ENCODE measurements at regions not wholly inside any gene's neighbourhood (a gene's known extent, or its start where the extent isn't known, plus 50 kb on each side); places are given as distances from the start of the nearest gene placed in this dataset.

DNA sequence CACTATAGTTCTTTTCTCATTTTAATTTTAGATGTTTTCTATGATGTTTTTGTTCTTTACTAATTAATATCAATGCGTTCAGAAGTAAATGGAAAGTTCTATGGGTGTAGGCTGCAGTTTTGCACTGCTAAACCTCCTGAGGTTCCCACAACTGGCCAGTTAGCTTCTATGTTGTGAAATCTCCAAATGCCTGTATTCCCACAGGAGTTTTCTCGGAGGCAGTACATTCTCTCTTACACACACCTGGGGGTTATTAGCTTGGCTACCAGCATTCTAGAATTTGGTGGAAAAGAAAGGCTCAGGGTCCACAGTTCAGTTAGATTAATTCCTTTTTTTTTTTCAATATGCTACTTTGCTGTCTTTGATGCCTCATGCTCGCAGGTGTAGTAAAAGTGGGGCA, 216.9 kb upstream of the NRIP1 start (continued):
- TF ChIP-seq, protein P1, sequence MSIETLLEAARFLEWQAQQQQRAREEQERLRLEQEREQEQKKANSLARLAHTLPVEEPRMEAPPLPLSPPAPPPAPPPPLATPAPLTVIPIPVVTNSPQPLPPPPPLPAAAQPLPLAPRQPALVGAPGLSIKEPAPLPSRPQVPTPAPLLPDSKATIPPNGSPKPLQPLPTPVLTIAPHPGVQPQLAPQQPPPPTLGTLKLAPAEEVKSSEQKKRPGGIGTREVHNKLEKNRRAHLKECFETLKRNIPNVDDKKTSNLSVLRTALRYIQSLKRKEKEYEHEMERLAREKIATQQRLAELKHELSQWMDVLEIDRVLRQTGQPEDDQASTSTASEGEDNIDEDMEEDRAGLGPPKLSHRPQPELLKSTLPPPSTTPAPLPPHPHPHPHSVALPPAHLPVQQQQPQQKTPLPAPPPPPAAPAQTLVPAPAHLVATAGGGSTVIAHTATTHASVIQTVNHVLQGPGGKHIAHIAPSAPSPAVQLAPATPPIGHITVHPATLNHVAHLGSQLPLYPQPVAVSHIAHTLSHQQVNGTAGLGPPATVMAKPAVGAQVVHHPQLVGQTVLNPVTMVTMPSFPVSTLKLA (conservative IDR thresholded peaks at IDR 0.05): no peak
- TF ChIP-seq EZH2 (IDR thresholded peaks at IDR 0.05; ENCODE audit: borderline replicate concordance, low read depth, low read length) (no peak), EP400 (IDR thresholded peaks at IDR 0.05) (no peak), POLR3A (IDR thresholded peaks at IDR 0.05; ENCODE audit: borderline replicate concordance, extremely low read depth, insufficient read depth, insufficient read length) (no peak), FOXK1 (CRISPR knock-in tag; IDR thresholded peaks at IDR 0.05; ENCODE audit: borderline replicate concordance) (no peak)
- TF ChIP-seq, protein P2, sequence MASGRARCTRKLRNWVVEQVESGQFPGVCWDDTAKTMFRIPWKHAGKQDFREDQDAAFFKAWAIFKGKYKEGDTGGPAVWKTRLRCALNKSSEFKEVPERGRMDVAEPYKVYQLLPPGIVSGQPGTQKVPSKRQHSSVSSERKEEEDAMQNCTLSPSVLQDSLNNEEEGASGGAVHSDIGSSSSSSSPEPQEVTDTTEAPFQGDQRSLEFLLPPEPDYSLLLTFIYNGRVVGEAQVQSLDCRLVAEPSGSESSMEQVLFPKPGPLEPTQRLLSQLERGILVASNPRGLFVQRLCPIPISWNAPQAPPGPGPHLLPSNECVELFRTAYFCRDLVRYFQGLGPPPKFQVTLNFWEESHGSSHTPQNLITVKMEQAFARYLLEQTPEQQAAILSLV (tag; IDR thresholded peaks at IDR 0.05): no peak

DNA sequence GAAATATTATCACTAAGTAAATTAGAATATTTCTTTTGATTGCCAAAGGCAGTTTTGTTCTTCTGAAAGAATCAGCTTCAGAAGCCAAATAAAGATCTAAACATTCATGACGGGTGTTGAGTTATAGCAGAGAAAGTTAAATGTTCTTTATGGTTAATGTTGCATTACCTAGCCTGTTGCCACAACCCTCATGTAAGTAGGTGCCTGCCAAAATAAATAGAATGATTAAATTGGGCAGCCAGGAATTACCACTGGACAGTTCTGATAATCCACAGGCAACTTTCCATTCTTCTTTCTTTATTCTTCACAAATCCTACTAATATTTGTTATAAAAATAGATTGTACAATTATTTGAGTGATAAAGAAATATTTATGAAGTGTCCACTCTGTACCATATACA, 217.9 kb upstream of the NRIP1 start:
- Histone ChIP-seq H3K4me2 (ENCODE audit: insufficient read depth, low read length) (no peak overlapping the region), H3K4me3 (no peak overlapping the region), H2AFZ (ENCODE audit: low read depth, low read length) (no peak overlapping the region), H3K27ac (ENCODE audit: extremely low read depth, low read depth, low read length) (no peak overlapping the region), H4K20me1 (replicated peaks; ENCODE audit: control insufficient read depth, insufficient read depth, low read length) (no peaks in the 10 kb centered on the region), H3K79me2 (ENCODE audit: control insufficient read depth, insufficient read depth, low read length) (no peaks in the 10 kb centered on the region), H3K9me1 (ENCODE audit: control insufficient read depth, insufficient read depth, low read length) (no peaks in the 10 kb centered on the region), H3K9ac (ENCODE audit: insufficient read depth in 1 of 2, low read depth in 2 of 2, low read length in 2 of 2) (no peak overlapping the region), H3K36me3 (ENCODE audit: control insufficient read depth, insufficient read depth, low read length) (no peaks in the 10 kb centered on the region), H3K9me3 (replicated peaks; ENCODE audit: control insufficient read depth, insufficient read depth, low read depth, low read length) (no peaks in the 10 kb centered on the region), H3K4me1 (replicated peaks in 1 of 2; ENCODE audit: control insufficient read depth in 2 of 2, insufficient read depth in 2 of 2, low read length in 2 of 2) (no peaks in the 10 kb centered on the region), H3K27me3 (ENCODE audit: control insufficient read depth in 2 of 2, insufficient read depth in 2 of 2, low read length in 2 of 2) (no peaks in the 10 kb centered on the region)
- no TSS peak for BruUV-seq (replicated peaks)
- ChIA-PET POLR2A (no interaction called here), CTCF (ENCODE audit: low intra/inter-chr PET ratio) (no interaction called here)
- FAIRE-seq: no peak
- 55% methylated on average over 1 of the region's 1 CpG for WGBS (ENCODE audit: insufficient coverage, low coverage, missing lambda C conversion rate)
- no peak for ATAC-seq
- intact Hi-C loops (cut with micrococcal nuclease) (no loop called here), in situ Hi-C loops (cut with MboI) (loop anchor here (25.0 kb wide), 1 partner anchor 870 kb away; no protein-coding TSS in a partner anchor)
- DNase-seq (ENCODE audit: extremely low read depth in 1 of 4, low spot score in 3 of 4): no peak
- TF ChIP-seq, protein P3, sequence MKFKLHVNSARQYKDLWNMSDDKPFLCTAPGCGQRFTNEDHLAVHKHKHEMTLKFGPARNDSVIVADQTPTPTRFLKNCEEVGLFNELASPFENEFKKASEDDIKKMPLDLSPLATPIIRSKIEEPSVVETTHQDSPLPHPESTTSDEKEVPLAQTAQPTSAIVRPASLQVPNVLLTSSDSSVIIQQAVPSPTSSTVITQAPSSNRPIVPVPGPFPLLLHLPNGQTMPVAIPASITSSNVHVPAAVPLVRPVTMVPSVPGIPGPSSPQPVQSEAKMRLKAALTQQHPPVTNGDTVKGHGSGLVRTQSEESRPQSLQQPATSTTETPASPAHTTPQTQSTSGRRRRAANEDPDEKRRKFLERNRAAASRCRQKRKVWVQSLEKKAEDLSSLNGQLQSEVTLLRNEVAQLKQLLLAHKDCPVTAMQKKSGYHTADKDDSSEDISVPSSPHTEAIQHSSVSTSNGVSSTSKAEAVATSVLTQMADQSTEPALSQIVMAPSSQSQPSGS (CRISPR knock-in tag; IDR thresholded peaks at IDR 0.05): no peak
- no peak for TF ChIP-seq NFATC3 (IDR thresholded peaks at IDR 0.05)
- no peak for TF ChIP-seq ETV1 (tag; conservative IDR thresholded peaks at IDR 0.05; ENCODE audit: low read depth)
- TF ChIP-seq RBM39 (optimal IDR thresholded peaks at IDR 0.05; ENCODE audit: low read depth, low read length): no peak
- no peak for TF ChIP-seq SIX5 (IDR thresholded peaks at IDR 0.05; ENCODE audit: borderline replicate concordance in 1 of 2, insufficient read depth in 1 of 2, low read depth in 1 of 2, low read length in 2 of 2)
- TF ChIP-seq ZNF75A (CRISPR knock-in tag; IDR thresholded peaks at IDR 0.05): no peak
- TF ChIP-seq CHCHD3 (CRISPR knock-in tag; IDR thresholded peaks at IDR 0.05): no peak
- TF ChIP-seq, protein P4, sequence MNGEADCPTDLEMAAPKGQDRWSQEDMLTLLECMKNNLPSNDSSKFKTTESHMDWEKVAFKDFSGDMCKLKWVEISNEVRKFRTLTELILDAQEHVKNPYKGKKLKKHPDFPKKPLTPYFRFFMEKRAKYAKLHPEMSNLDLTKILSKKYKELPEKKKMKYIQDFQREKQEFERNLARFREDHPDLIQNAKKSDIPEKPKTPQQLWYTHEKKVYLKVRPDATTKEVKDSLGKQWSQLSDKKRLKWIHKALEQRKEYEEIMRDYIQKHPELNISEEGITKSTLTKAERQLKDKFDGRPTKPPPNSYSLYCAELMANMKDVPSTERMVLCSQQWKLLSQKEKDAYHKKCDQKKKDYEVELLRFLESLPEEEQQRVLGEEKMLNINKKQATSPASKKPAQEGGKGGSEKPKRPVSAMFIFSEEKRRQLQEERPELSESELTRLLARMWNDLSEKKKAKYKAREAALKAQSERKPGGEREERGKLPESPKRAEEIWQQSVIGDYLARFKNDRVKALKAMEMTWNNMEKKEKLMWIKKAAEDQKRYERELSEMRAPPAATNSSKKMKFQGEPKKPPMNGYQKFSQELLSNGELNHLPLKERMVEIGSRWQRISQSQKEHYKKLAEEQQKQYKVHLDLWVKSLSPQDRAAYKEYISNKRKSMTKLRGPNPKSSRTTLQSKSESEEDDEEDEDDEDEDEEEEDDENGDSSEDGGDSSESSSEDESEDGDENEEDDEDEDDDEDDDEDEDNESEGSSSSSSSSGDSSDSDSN (IDR thresholded peaks at IDR 0.05; ENCODE audit: borderline replicate concordance in 1 of 2, low read depth in 2 of 2, low read length in 2 of 2): no peak
- no peak for TF ChIP-seq CHD1 (IDR thresholded peaks at IDR 0.05; ENCODE audit: low read length)
- TF ChIP-seq ZNF551 (CRISPR knock-in tag; IDR thresholded peaks at IDR 0.05): no peak
